HFFc6 (cell line): ENCODE measurements at regions not wholly inside any gene's neighbourhood (a gene's known extent, or its start where the extent isn't known, plus 50 kb on each side); places are given as distances from the start of the nearest gene placed in this dataset.

ENCODE experiments used
- DNase-seq: peaks from one replicate; pipeline ENCODE4 v3.0.0-alpha.2; 2018
- H3K27ac Mint-ChIP-seq: 2 replicates; pipeline ENCODE4 v1.8.0; 2020; ENCODE audit warnings: mild to moderate bottlenecking, mixed read lengths
- H3K27me3 Mint-ChIP-seq: 2 replicates; pipeline ENCODE4 v1.8.0; 2021; ENCODE audit warnings: mild to moderate bottlenecking, moderate library complexity, mixed read lengths; ENCODE audit not compliant: insufficient read depth
- H3K36me3 Mint-ChIP-seq: 2 replicates; pipeline ENCODE4 v1.8.0; 2021; ENCODE audit warnings: low read depth, mixed read lengths
- H3K4me1 Mint-ChIP-seq: 2 replicates; pipeline ENCODE4 v1.8.0; 2020; ENCODE audit warnings: low read depth, mixed read lengths
- H3K4me3 Mint-ChIP-seq: 2 replicates; pipeline ENCODE4 v1.8.0; 2020; ENCODE audit warnings: mild to moderate bottlenecking, moderate library complexity, mixed read lengths
- H3K9me3 Mint-ChIP-seq: 2 replicates; pipeline ENCODE4 v1.8.0; 2020; ENCODE audit warnings: mild to moderate bottlenecking, mixed read lengths
- CTCF ChIP-seq: fragments of 200-600 bp; sonication (generic); IDR thresholded peaks from 2 replicates; pipeline ENCODE4 v1.5.0; 2021; ENCODE audit warnings: antibody characterized with exemption, mild to moderate bottlenecking

- H3K27ac Mint-ChIP-seq: no peak overlapping the region
- no peaks in the 10 kb centered on the region for H3K4me1 Mint-ChIP-seq
- DNase-seq: no peak
- no peak overlapping the region for H3K4me3 Mint-ChIP-seq
- TF ChIP-seq CTCF: no peak
- peaks cover 27% of the 10 kb centered on the region for H3K9me3 Mint-ChIP-seq
- H3K27me3 Mint-ChIP-seq: peaks cover 2% of the 10 kb centered on the region; the same call in 1 of the 2 replicates
- H3K36me3 Mint-ChIP-seq: no peaks in the 10 kb centered on the region
Observed at GRCh38 chr2:147681093-147681492, 163.7 kb upstream of the ACVR2A start.

- no peak for TF ChIP-seq CTCF
- no peaks in the 10 kb centered on the region for H3K4me1 Mint-ChIP-seq
- H3K27me3 Mint-ChIP-seq: peaks cover 2% of the 10 kb centered on the region; the same call in 1 of the 2 replicates
- no peak overlapping the region for H3K4me3 Mint-ChIP-seq
- no peaks in the 10 kb centered on the region for H3K36me3 Mint-ChIP-seq
- H3K9me3 Mint-ChIP-seq: peaks cover 25% of the 10 kb centered on the region
- H3K27ac Mint-ChIP-seq: no peak overlapping the region
- DNase-seq: no peak
Observed at GRCh38 chr2:147679955-147680531, 164.8 kb upstream of the ACVR2A start.

- no peak for DNase-seq
- TF ChIP-seq CTCF: no peak
- H3K4me3 Mint-ChIP-seq: no peak overlapping the region
- no peaks in the 10 kb centered on the region for H3K4me1 Mint-ChIP-seq
- H3K9me3 Mint-ChIP-seq: peaks cover 25% of the 10 kb centered on the region
- H3K27me3 Mint-ChIP-seq: peaks cover 2% of the 10 kb centered on the region
- H3K27ac Mint-ChIP-seq: no peak overlapping the region
- H3K36me3 Mint-ChIP-seq: no peaks in the 10 kb centered on the region
Observed at GRCh38 chr2:147679191-147679954, 165.5 kb upstream of the ACVR2A start.

GRCh38 chr2:147665105-147665504 is 179.7 kb upstream of the ACVR2A start:
- Mint-ChIP-seq H3K36me3 (no peaks in the 10 kb centered on the region), H3K4me3 (no peak overlapping the region), H3K9me3 (peaks cover 37% of the 10 kb centered on the region), H3K27me3 (no peaks in the 10 kb centered on the region; the same call in 1 of the 2 replicates), H3K4me1 (no peaks in the 10 kb centered on the region), H3K27ac (no peak overlapping the region)
- TF ChIP-seq CTCF: no peak
- DNase-seq: no peak

- no peak overlapping the region for H3K27ac Mint-ChIP-seq
- peaks cover 46% of the 10 kb centered on the region for H3K9me3 Mint-ChIP-seq
- TF ChIP-seq CTCF: no peak
- no peak for DNase-seq
- no peaks in the 10 kb centered on the region for H3K4me1 Mint-ChIP-seq
- H3K36me3 Mint-ChIP-seq: no peaks in the 10 kb centered on the region
- no peaks in the 10 kb centered on the region for H3K27me3 Mint-ChIP-seq
- H3K4me3 Mint-ChIP-seq: no peak overlapping the region
Observed at GRCh38 chr2:147663962-147664361, 180.9 kb upstream of the ACVR2A start.
